ENCODE measurements at regions not wholly inside any gene's neighbourhood (a gene's known extent, or its start where the extent isn't known, plus 50 kb on each side); places are given as distances from the start of the nearest gene placed in this dataset.

- Histone ChIP-seq H3K9me3 (ENCODE audit: control insufficient read depth, low read length) (no peaks in the 10 kb centered on the region), H3K4me1 (ENCODE audit: control insufficient read depth, insufficient read depth, low read length) (no peaks in the 10 kb centered on the region), H3K27me3 (ENCODE audit: control insufficient read depth, insufficient read depth) (no peaks in the 10 kb centered on the region), H3K27ac (ENCODE audit: low read length) (no peak overlapping the region), H3K4me3 (ENCODE audit: low read length) (no peak overlapping the region)
- DNase-seq = no peak
- intact Hi-C loops (cut with DNase I) = no loop called here
- no peak for ATAC-seq
Observed at GRCh38 chr12:61896436-61896835, 363.8 kb upstream of the USP15 start.

GRCh38 chr12:61902403-61902802, 357.8 kb upstream of the USP15 start:
- Histone ChIP-seq H3K27me3 (ENCODE audit: control insufficient read depth, insufficient read depth) (no peaks in the 10 kb centered on the region), H3K4me1 (ENCODE audit: control insufficient read depth, insufficient read depth, low read length) (no peaks in the 10 kb centered on the region), H3K4me3 (ENCODE audit: low read length) (no peak overlapping the region), H3K27ac (ENCODE audit: low read length) (no peak overlapping the region), H3K9me3 (ENCODE audit: control insufficient read depth, low read length) (no peaks in the 10 kb centered on the region)
- DNase-seq (no peak), ATAC-seq (no peak)
- 84% methylated on average over 1 of the region's 1 CpG for WGBS
- intact Hi-C loops (cut with DNase I) = no loop called here

- intact Hi-C loops (cut with DNase I) = no loop called here
- WGBS = 28% methylated on average over 2 of the region's 2 CpGs
- Histone ChIP-seq H3K9me3 (ENCODE audit: control insufficient read depth, low read length) (no peaks in the 10 kb centered on the region), H3K4me1 (ENCODE audit: control insufficient read depth, insufficient read depth, low read length) (no peaks in the 10 kb centered on the region), H3K4me3 (ENCODE audit: low read length) (no peak overlapping the region), H3K27me3 (ENCODE audit: control insufficient read depth, insufficient read depth) (no peaks in the 10 kb centered on the region), H3K27ac (ENCODE audit: low read length) (no peak overlapping the region)
- ATAC-seq = no peak
- DNase-seq = no peak
Observed at GRCh38 chr12:61911113-61911512, 349.1 kb upstream of the USP15 start.

GRCh38 chr12:61915420-61915819, 344.8 kb upstream of the USP15 start:
- H3K9me3 ChIP-seq (ENCODE audit: control insufficient read depth, low read length) = no peaks in the 10 kb centered on the region
- WGBS = 75% methylated on average over 3 of the region's 3 CpGs
- no peak overlapping the region for H3K4me3 ChIP-seq (ENCODE audit: low read length)
- H3K4me1 ChIP-seq (ENCODE audit: control insufficient read depth, insufficient read depth, low read length) = no peaks in the 10 kb centered on the region
- ATAC-seq = no peak
- no peak for DNase-seq
- intact Hi-C loops (cut with DNase I) = no loop called here
- H3K27ac ChIP-seq (ENCODE audit: low read length) = no peak overlapping the region
- no peaks in the 10 kb centered on the region for H3K27me3 ChIP-seq (ENCODE audit: control insufficient read depth, insufficient read depth)

GRCh38 chr12:61916831-61917230, 343.4 kb upstream of the USP15 start:
- Histone ChIP-seq H3K4me1 (ENCODE audit: control insufficient read depth, insufficient read depth, low read length) (no peaks in the 10 kb centered on the region), H3K27ac (ENCODE audit: low read length) (no peak overlapping the region), H3K4me3 (ENCODE audit: low read length) (no peak overlapping the region), H3K9me3 (ENCODE audit: control insufficient read depth, low read length) (no peaks in the 10 kb centered on the region), H3K27me3 (ENCODE audit: control insufficient read depth, insufficient read depth) (no peaks in the 10 kb centered on the region)
- no peak for DNase-seq
- intact Hi-C loops (cut with DNase I) = no loop called here
- no peak for ATAC-seq
- WGBS = 19% methylated on average over 1 of the region's 1 CpG

GRCh38 chr12:61919686-61920085, 340.5 kb upstream of the USP15 start:
- no peaks in the 10 kb centered on the region for H3K27me3 ChIP-seq (ENCODE audit: control insufficient read depth, insufficient read depth)
- no peaks in the 10 kb centered on the region for H3K4me1 ChIP-seq (ENCODE audit: control insufficient read depth, insufficient read depth, low read length)
- no peak overlapping the region for H3K4me3 ChIP-seq (ENCODE audit: low read length)
- DNase-seq (no peak), ATAC-seq (no peak)
- intact Hi-C loops (cut with DNase I) = no loop called here
- H3K9me3 ChIP-seq (ENCODE audit: control insufficient read depth, low read length) = no peaks in the 10 kb centered on the region
- H3K27ac ChIP-seq (ENCODE audit: low read length) = no peak overlapping the region
- 82% methylated on average over 1 of the region's 1 CpG for WGBS

GRCh38 chr12:61920230-61920629, 340.0 kb upstream of the USP15 start:
- DNase-seq (no peak), ATAC-seq (no peak)
- H3K4me1 ChIP-seq (ENCODE audit: control insufficient read depth, insufficient read depth, low read length) = no peaks in the 10 kb centered on the region
- H3K4me3 ChIP-seq (ENCODE audit: low read length) = no peak overlapping the region
- intact Hi-C loops (cut with DNase I) = no loop called here
- no peaks in the 10 kb centered on the region for H3K27me3 ChIP-seq (ENCODE audit: control insufficient read depth, insufficient read depth)
- WGBS = 81% methylated on average over 1 of the region's 1 CpG
- no peaks in the 10 kb centered on the region for H3K9me3 ChIP-seq (ENCODE audit: control insufficient read depth, low read length)
- no peak overlapping the region for H3K27ac ChIP-seq (ENCODE audit: low read length)

GRCh38 chr12:61923152-61923551, 337.1 kb upstream of the USP15 start:
- Histone ChIP-seq H3K27me3 (ENCODE audit: control insufficient read depth, insufficient read depth) (no peaks in the 10 kb centered on the region), H3K27ac (ENCODE audit: low read length) (no peak overlapping the region), H3K4me1 (ENCODE audit: control insufficient read depth, insufficient read depth, low read length) (no peaks in the 10 kb centered on the region), H3K9me3 (ENCODE audit: control insufficient read depth, low read length) (no peaks in the 10 kb centered on the region), H3K4me3 (ENCODE audit: low read length) (no peak overlapping the region)
- DNase-seq = no peak
- ATAC-seq = no peak
- intact Hi-C loops (cut with DNase I) = no loop called here
- WGBS = 73% methylated on average over 3 of the region's 3 CpGs

GRCh38 chr12:61934564-61934963, 325.6 kb upstream of the USP15 start:
- Histone ChIP-seq H3K27me3 (ENCODE audit: control insufficient read depth, insufficient read depth) (no peaks in the 10 kb centered on the region), H3K4me3 (ENCODE audit: low read length) (no peak overlapping the region), H3K4me1 (ENCODE audit: control insufficient read depth, insufficient read depth, low read length) (no peaks in the 10 kb centered on the region), H3K27ac (ENCODE audit: low read length) (no peak overlapping the region), H3K9me3 (ENCODE audit: control insufficient read depth, low read length) (no peaks in the 10 kb centered on the region)
- intact Hi-C loops (cut with DNase I) = no loop called here
- 76% methylated on average over 2 of the region's 2 CpGs for WGBS
- ATAC-seq (no peak), DNase-seq (no peak)

GRCh38 chr12:61939977-61940376, 320.2 kb upstream of the USP15 start:
- H3K4me1 ChIP-seq (ENCODE audit: control insufficient read depth, insufficient read depth, low read length) = no peaks in the 10 kb centered on the region
- H3K9me3 ChIP-seq (ENCODE audit: control insufficient read depth, low read length) = no peaks in the 10 kb centered on the region
- ATAC-seq (no peak), DNase-seq (no peak)
- intact Hi-C loops (cut with DNase I) = no loop called here
- no peak overlapping the region for H3K4me3 ChIP-seq (ENCODE audit: low read length)
- no peaks in the 10 kb centered on the region for H3K27me3 ChIP-seq (ENCODE audit: control insufficient read depth, insufficient read depth)
- H3K27ac ChIP-seq (ENCODE audit: low read length) = no peak overlapping the region

- intact Hi-C loops (cut with DNase I) = no loop called here
- Histone ChIP-seq H3K27me3 (ENCODE audit: control insufficient read depth, insufficient read depth) (no peaks in the 10 kb centered on the region), H3K4me1 (ENCODE audit: control insufficient read depth, insufficient read depth, low read length) (no peaks in the 10 kb centered on the region), H3K27ac (ENCODE audit: low read length) (no peak overlapping the region), H3K4me3 (ENCODE audit: low read length) (no peak overlapping the region), H3K9me3 (ENCODE audit: control insufficient read depth, low read length) (no peaks in the 10 kb centered on the region)
- 60% methylated on average over 1 of the region's 1 CpG for WGBS
- DNase-seq = no peak
- no peak for ATAC-seq
Observed at GRCh38 chr12:61956545-61956944, 303.7 kb upstream of the USP15 start.

- H3K27ac ChIP-seq (ENCODE audit: low read length) = no peak overlapping the region
- intact Hi-C loops (cut with DNase I) = no loop called here
- H3K9me3 ChIP-seq (ENCODE audit: control insufficient read depth, low read length) = no peaks in the 10 kb centered on the region
- no peak overlapping the region for H3K4me3 ChIP-seq (ENCODE audit: low read length)
- no peak for DNase-seq
- no peaks in the 10 kb centered on the region for H3K4me1 ChIP-seq (ENCODE audit: control insufficient read depth, insufficient read depth, low read length)
- 84% methylated on average over 1 of the region's 1 CpG for WGBS
- no peaks in the 10 kb centered on the region for H3K27me3 ChIP-seq (ENCODE audit: control insufficient read depth, insufficient read depth)
- no peak for ATAC-seq
Observed at GRCh38 chr12:61974461-61974860, 285.7 kb upstream of the USP15 start.
